Activated naive CD8-positive, alpha-beta T cell treated with anti-CD3 and anti-CD28 coated beads, Interleukin-2, amount 10 ng/mL, durations not matched to agents 7 days and 5 days (primary cell): ENCODE measurements at regions not wholly inside any gene's neighbourhood (a gene's known extent, or its start where the extent isn't known, plus 50 kb on each side); places are given as distances from the start of the nearest gene placed in this dataset.

ENCODE experiments used
- ATAC-seq: fragments of 150-1000 bp; cut with Tn5 transposase; one replicate; pipeline ENCODE4 v1.10.0; 2021; ENCODE audit warnings: low read depth, moderate library complexity
- POLR2A ChIA-PET: fragments of 350-600 bp; sonication (Branson Sonifier 250); formaldehyde crosslinking; loops from one replicate; lab custom pipeline; 2021; ENCODE audit warnings: antibody characterized with exemption; lab: Charles Lee
- DNase-seq: peaks from one replicate; pipeline ENCODE4 v3.0.0; 2021
- H3K27ac Mint-ChIP-seq: one replicate; pipeline ENCODE4 v1.8.0; 2022; ENCODE audit warnings: mild to moderate bottlenecking, mixed read lengths
- H3K27me3 Mint-ChIP-seq: one replicate; pipeline ENCODE4 v1.8.0; 2022; ENCODE audit warnings: mild to moderate bottlenecking, moderate library complexity, mixed read lengths
- H3K36me3 Mint-ChIP-seq: one replicate; pipeline ENCODE4 v1.8.0; 2021; ENCODE audit warnings: mild to moderate bottlenecking, mixed read lengths
- H3K4me1 Mint-ChIP-seq: one replicate; pipeline ENCODE4 v1.8.0; 2021; ENCODE audit warnings: mixed read lengths
- H3K4me3 Mint-ChIP-seq: one replicate; pipeline ENCODE4 v1.8.0; 2022; ENCODE audit warnings: mild to moderate bottlenecking, moderate library complexity, mixed read lengths
- H3K9me3 Mint-ChIP-seq: one replicate; pipeline ENCODE4 v1.8.0; 2021; ENCODE audit warnings: mixed read lengths

GRCh38 chr12:12010277-12011039 lies 60.3 kb upstream of the BCL2L14 start:
- POLR2A ChIA-PET: interaction anchor here (1.2 to 3.0 kb wide), 8 partner anchors 12 to 465 kb away, joined by 3 to 28 read pairs (median 8); partner anchors contain the start of genes BORCS5 and ETV6
- peak; percentile 52 for ATAC-seq
- Mint-ChIP-seq H3K9me3 (peaks cover 2% of the 10 kb centered on the region), H3K36me3 (peaks cover 9% of the 10 kb centered on the region), H3K27me3 (no peaks in the 10 kb centered on the region), H3K27ac (peak overlapping the region; percentile 92), H3K4me3 (peak overlapping the region; percentile 74), H3K4me1 (peaks cover 47% of the 10 kb centered on the region)
- DNase-seq: peak; percentile 71

GRCh38 chr12:12011880-12012260 lies 58.9 kb upstream of the BCL2L14 start:
- H3K4me3 Mint-ChIP-seq: no peak overlapping the region
- peaks cover 51% of the 10 kb centered on the region for H3K4me1 Mint-ChIP-seq
- H3K36me3 Mint-ChIP-seq: peaks cover 3% of the 10 kb centered on the region
- POLR2A ChIA-PET: no interaction called here
- DNase-seq (no peak), ATAC-seq (no peak)
- H3K27ac Mint-ChIP-seq: no peak overlapping the region
- no peaks in the 10 kb centered on the region for H3K27me3 Mint-ChIP-seq
- no peaks in the 10 kb centered on the region for H3K9me3 Mint-ChIP-seq

DNA sequence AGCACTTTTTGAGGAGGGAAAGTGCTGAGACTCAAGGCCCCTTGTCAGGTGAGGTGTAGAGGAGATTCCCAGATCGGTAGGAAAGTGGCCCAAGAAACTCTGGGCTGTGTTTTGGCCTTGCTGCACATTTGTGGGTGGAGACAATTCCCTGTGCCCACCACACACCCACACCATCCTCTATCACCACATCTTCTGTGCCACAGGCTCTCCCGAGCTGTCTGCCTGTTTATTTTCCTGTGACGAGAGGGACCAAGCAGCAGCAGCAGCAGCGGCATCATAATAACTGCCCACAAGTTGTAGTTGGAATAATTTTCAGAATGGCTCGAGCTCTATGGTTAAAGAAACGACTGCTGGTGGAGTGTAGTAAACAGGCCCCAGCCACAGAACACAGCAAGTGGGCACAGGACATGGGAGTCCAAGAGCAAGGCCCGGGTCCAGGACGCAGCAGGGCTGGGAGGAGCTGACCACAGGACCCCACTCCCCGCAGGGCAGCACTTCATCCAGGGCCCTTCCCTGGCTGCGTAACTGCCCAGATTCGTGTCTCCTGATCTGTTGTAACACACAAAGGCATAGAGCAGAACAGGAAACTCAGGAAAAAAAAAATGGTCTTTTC lies 55.6 kb upstream of the BCL2L14 start:
- peaks cover 23% of the 10 kb centered on the region for H3K4me1 Mint-ChIP-seq
- DNase-seq (no peak), ATAC-seq (no peak)
- no peaks in the 10 kb centered on the region for H3K27me3 Mint-ChIP-seq
- no peak overlapping the region for H3K4me3 Mint-ChIP-seq
- H3K9me3 Mint-ChIP-seq: no peaks in the 10 kb centered on the region
- no peaks in the 10 kb centered on the region for H3K36me3 Mint-ChIP-seq
- POLR2A ChIA-PET: no interaction called here
- no peak overlapping the region for H3K27ac Mint-ChIP-seq

GRCh38 chr12:12016284-12017100 lies 54.2 kb upstream of the BCL2L14 start:
- POLR2A ChIA-PET: no interaction called here

DNA sequence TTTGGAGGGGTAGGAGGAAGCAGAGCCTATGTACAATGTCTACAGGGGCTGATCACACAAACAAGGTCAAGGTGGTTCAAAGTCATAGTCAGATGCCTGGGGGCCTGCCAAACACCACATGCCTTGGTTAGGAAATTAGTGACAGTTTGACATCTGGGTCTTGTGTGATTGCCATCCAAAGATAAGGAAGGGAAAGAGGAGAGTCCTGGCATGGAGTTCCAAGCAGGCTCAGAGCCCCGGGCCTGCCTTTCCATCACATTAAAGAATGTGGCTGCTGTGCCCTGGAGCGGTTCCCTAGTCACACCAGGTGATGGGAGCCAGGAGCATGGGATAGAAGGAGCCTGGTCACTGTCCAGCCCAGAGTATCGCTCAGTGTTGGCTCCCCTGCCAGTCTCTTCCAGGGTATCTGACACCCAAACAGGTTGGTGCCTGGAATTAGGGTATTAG lies 53.6 kb upstream of the BCL2L14 start:
- POLR2A ChIA-PET: no interaction called here
- Mint-ChIP-seq H3K27me3 (no peaks in the 10 kb centered on the region), H3K4me1 (peaks cover 12% of the 10 kb centered on the region), H3K36me3 (no peaks in the 10 kb centered on the region), H3K27ac (no peak overlapping the region), H3K4me3 (no peak overlapping the region), H3K9me3 (no peaks in the 10 kb centered on the region)
- DNase-seq (no peak), ATAC-seq (no peak)

More at GRCh38 chr12:12016284-12017100, 54.2 kb upstream of the BCL2L14 start:
- H3K9me3 Mint-ChIP-seq: no peaks in the 10 kb centered on the region
- peaks cover 13% of the 10 kb centered on the region for H3K4me1 Mint-ChIP-seq
- no peaks in the 10 kb centered on the region for H3K27me3 Mint-ChIP-seq
- DNase-seq (no peak), ATAC-seq (no peak)
- H3K36me3 Mint-ChIP-seq: no peaks in the 10 kb centered on the region
- H3K27ac Mint-ChIP-seq: no peak overlapping the region
- no peak overlapping the region for H3K4me3 Mint-ChIP-seq

GRCh38 chr12:12017798-12018197 lies 52.9 kb upstream of the BCL2L14 start:
- POLR2A ChIA-PET: no interaction called here
- no peak overlapping the region for H3K27ac Mint-ChIP-seq
- peaks cover 2% of the 10 kb centered on the region for H3K36me3 Mint-ChIP-seq
- peaks cover 10% of the 10 kb centered on the region for H3K4me1 Mint-ChIP-seq
- ATAC-seq: no peak
- DNase-seq: no peak
- peaks cover 5% of the 10 kb centered on the region for H3K27me3 Mint-ChIP-seq
- H3K4me3 Mint-ChIP-seq: no peak overlapping the region
- H3K9me3 Mint-ChIP-seq: no peaks in the 10 kb centered on the region

GRCh38 chr12:12018454-12018853 lies 52.3 kb upstream of the BCL2L14 start:
- DNase-seq (no peak), ATAC-seq (no peak)
- POLR2A ChIA-PET: no interaction called here
- H3K9me3 Mint-ChIP-seq: no peaks in the 10 kb centered on the region
- H3K27ac Mint-ChIP-seq: no peak overlapping the region
- no peak overlapping the region for H3K4me3 Mint-ChIP-seq
- peaks cover 5% of the 10 kb centered on the region for H3K27me3 Mint-ChIP-seq
- H3K36me3 Mint-ChIP-seq: peaks cover 2% of the 10 kb centered on the region
- H3K4me1 Mint-ChIP-seq: peaks cover 10% of the 10 kb centered on the region

DNA sequence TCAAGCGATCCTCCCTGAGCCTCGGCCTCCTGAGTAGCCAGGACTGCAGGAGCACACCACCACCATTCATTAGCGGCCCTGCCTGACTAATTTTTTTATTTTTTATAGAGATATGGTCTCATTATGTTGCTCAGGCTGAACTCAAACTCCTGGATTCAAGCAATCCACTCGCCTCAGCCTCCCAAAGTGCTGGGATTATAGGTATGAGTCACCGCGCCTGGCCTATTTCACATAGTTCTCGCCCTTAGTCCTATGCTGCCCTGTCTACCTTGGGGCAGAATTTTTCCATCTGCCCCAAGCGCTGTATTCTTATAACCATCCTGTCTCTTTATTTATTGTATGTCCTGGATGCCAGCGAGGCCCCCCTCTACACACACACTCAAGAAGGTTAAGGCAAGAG lies 50.9 kb upstream of the BCL2L14 start:
- Mint-ChIP-seq H3K27ac (no peak overlapping the region), H3K27me3 (peaks cover 5% of the 10 kb centered on the region), H3K9me3 (no peaks in the 10 kb centered on the region), H3K4me1 (peaks cover 13% of the 10 kb centered on the region), H3K4me3 (no peak overlapping the region), H3K36me3 (peaks cover 2% of the 10 kb centered on the region)
- ATAC-seq: no peak
- POLR2A ChIA-PET: no interaction called here
- DNase-seq: no peak

DNA sequence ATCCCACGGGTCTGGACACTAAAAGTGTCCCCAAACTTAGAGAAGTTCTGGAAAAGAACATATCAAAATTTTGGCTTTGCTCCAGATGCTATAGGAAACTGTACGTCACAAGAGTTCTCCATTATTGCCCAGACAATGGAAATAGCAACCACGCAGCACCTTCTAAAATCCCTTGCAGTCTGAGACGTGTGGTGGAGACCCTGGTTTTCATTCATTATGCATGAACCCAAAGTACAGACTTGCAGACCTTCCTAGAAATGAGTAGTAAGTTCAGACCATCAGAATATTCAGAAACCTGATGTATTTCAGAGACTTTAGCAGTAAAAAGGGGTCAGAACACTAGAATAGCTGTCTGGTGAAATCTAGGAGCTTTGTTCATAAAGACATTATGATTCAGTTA lies 50.0 kb upstream of the BCL2L14 start:
- DNase-seq (no peak), ATAC-seq (no peak)
- Mint-ChIP-seq H3K36me3 (peaks cover 6% of the 10 kb centered on the region), H3K27me3 (peaks cover 5% of the 10 kb centered on the region), H3K27ac (no peak overlapping the region), H3K4me1 (peaks cover 16% of the 10 kb centered on the region), H3K9me3 (no peaks in the 10 kb centered on the region), H3K4me3 (no peak overlapping the region)
- POLR2A ChIA-PET: no interaction called here
